Liver (tissue), 8 donors: ENCODE measurements at regions not wholly inside any gene's neighbourhood (a gene's known extent, or its start where the extent isn't known, plus 50 kb on each side); places are given as distances from the start of the nearest gene placed in this dataset.

Source experiments
- DNase-seq: peaks from one replicate; pipeline ENCODE4 v3.0.0-alpha.2; 2017; ENCODE audit warnings: low spot score
- H3K27ac ChIP-seq, 2 donors: one replicate each; pipeline ENCODE4 v1.7.0; 2013; ENCODE audit warnings: inconsistent platforms in 2 of 2, low read length in 2 of 2, control low read depth in 1 of 2, low read depth in 1 of 2, mild to moderate bottlenecking in 1 of 2
- H3K27me3 ChIP-seq, 4 donors: one replicate each; pipeline versions ENCODE4 v1.6.1 to v1.7.0; 2013; ENCODE audit warnings: low read length in 3 of 4, inconsistent platforms in 1 of 4, mild to moderate bottlenecking in 1 of 4, moderate library complexity in 1 of 4; ENCODE audit not compliant: control insufficient read depth in 4 of 4, insufficient read depth in 4 of 4
- H3K36me3 ChIP-seq, 4 donors: one replicate each; pipeline versions ENCODE4 v1.6.1 to v1.7.0; 2013; ENCODE audit warnings: low read length in 3 of 4, mild to moderate bottlenecking in 3 of 4, low read depth in 1 of 4, moderate library complexity in 1 of 4; ENCODE audit not compliant: control insufficient read depth in 4 of 4, insufficient read depth in 3 of 4
- H3K4me1 ChIP-seq, 4 donors: one replicate each; pipeline versions ENCODE4 v1.6.1 to v1.7.0; 2013; ENCODE audit warnings: low read length in 3 of 4, mild to moderate bottlenecking in 3 of 4, moderate library complexity in 1 of 4; ENCODE audit not compliant: control insufficient read depth in 4 of 4, insufficient read depth in 4 of 4
- H3K4me3 ChIP-seq, 3 donors: one replicate each; pipeline versions ENCODE4 v1.6.1 to v1.7.0; 2013; ENCODE audit warnings: low read length in 3 of 3, control low read depth in 1 of 3, low read depth in 1 of 3, mild to moderate bottlenecking in 1 of 3
- H3K9ac ChIP-seq, 2 donors: one replicate each; pipeline ENCODE4 v1.7.0; 2013; ENCODE audit warnings: low read length in 2 of 2, mild to moderate bottlenecking in 2 of 2, moderate library complexity in 2 of 2, control low read depth in 1 of 2, low read depth in 1 of 2
- H3K9me3 ChIP-seq, 4 donors: one replicate each; pipeline versions ENCODE4 v1.6.1 to v1.7.0; 2013; ENCODE audit warnings: low read length in 3 of 4; ENCODE audit not compliant: control insufficient read depth in 4 of 4
- ATF3 ChIP-seq: IDR thresholded peaks from 2 replicates; pipeline ENCODE4 v1.6.1; 2016; ENCODE audit warnings: antibody characterized with exemption
- CTCF ChIP-seq: fragments of 150-350 bp; IDR thresholded peaks from 2 replicates; pipeline ENCODE4 v1.5.1; 2017; ENCODE audit warnings: improper control_type of control experiment, low read depth, low read length; ENCODE audit not compliant: missing input control
- FOXA1 ChIP-seq: IDR thresholded peaks from 2 replicates; pipeline ENCODE4 v1.6.1; 2016; ENCODE audit warnings: antibody characterized with exemption
- GABPA ChIP-seq, 2 donors: IDR thresholded peaks in 1 of 2; conservative IDR thresholded peaks in 1 of 2; 2 replicates each; pipeline ENCODE4 v1.6.1; 2016; ENCODE audit warnings: antibody characterized with exemption in 2 of 2, mild to moderate bottlenecking in 1 of 2, moderate library complexity in 1 of 2
- HNF4A ChIP-seq, 2 donors: conservative IDR thresholded peaks; 2 replicates each; pipeline ENCODE4 v1.6.1; 2016; ENCODE audit warnings: antibody characterized with exemption in 2 of 2, mild to moderate bottlenecking in 2 of 2
- HNF4G ChIP-seq: IDR thresholded peaks from 2 replicates; pipeline ENCODE4 v1.6.1; 2016; ENCODE audit warnings: antibody characterized with exemption
- JUND ChIP-seq, 2 donors: IDR thresholded peaks; 2 replicates each; pipeline ENCODE4 v1.6.1; 2016; ENCODE audit warnings: antibody characterized with exemption in 2 of 2
- MAX ChIP-seq: IDR thresholded peaks from 2 replicates; pipeline ENCODE4 v1.6.1; 2016; ENCODE audit warnings: antibody characterized with exemption
- NR2F2 ChIP-seq: IDR thresholded peaks from 2 replicates; pipeline ENCODE4 v1.6.1; 2016; ENCODE audit warnings: antibody characterized with exemption
- RAD21 ChIP-seq, 2 donors: IDR thresholded peaks; 2 replicates each; pipeline ENCODE4 v1.6.1; 2016; ENCODE audit warnings: antibody characterized with exemption in 2 of 2, mild to moderate bottlenecking in 2 of 2
- REST ChIP-seq: IDR thresholded peaks from 2 replicates; pipeline ENCODE4 v1.6.1; 2016; ENCODE audit warnings: antibody characterized with exemption, mild to moderate bottlenecking
- RXRA ChIP-seq, 2 donors: IDR thresholded peaks; 2 replicates each; pipeline ENCODE4 v1.6.1; 2017 to 2018; ENCODE audit warnings: antibody characterized with exemption in 2 of 2, mild to moderate bottlenecking in 1 of 2
- SP1 ChIP-seq: IDR thresholded peaks from 2 replicates; pipeline ENCODE4 v1.6.1; 2018; ENCODE audit warnings: antibody characterized with exemption, mild to moderate bottlenecking
- TAF1 ChIP-seq: conservative IDR thresholded peaks from 2 replicates; pipeline ENCODE4 v1.6.1; 2016; ENCODE audit warnings: antibody characterized with exemption, mild to moderate bottlenecking
- YY1 ChIP-seq: IDR thresholded peaks from 2 replicates; pipeline ENCODE4 v1.6.1; 2016; ENCODE audit warnings: antibody characterized with exemption, mild to moderate bottlenecking
- ZBTB33 ChIP-seq: IDR thresholded peaks from 2 replicates; pipeline ENCODE4 v1.6.1; 2016; ENCODE audit warnings: antibody characterized with exemption
- WGBS: extraction: QIAGEN DNeasy Blood & Tissue Kit; methylation state at CpG from one replicate; pipeline ENCODE4 v1.1.7; 2013; 5-methylcytosine and 5-hydroxymethylcytosine counted together
- donor health status: healthy.
- donor health status: healthy.
- donor health status: healthy.
- donor health status: healthy.
- donor health status: healthy.

GRCh38 chr9:111985315-111985714 is 88.7 kb downstream of the UGCG start:
- no peaks in the 10 kb centered on the region for H3K9me3 ChIP-seq
- no peak overlapping the region for H3K4me3 ChIP-seq
- 95% methylated on average over 6 of the region's 6 CpGs for WGBS
- no peaks in the 10 kb centered on the region for H3K27me3 ChIP-seq
- no peaks in the 10 kb centered on the region for H3K4me1 ChIP-seq
- no peak overlapping the region for H3K9ac ChIP-seq
- peak overlapping the region in 1 of 2 donors; percentile 2 for H3K27ac ChIP-seq
- TF ChIP-seq ZBTB33: no peak
- TF ChIP-seq HNF4A (conservative IDR thresholded peaks at IDR 0.05): no peak
- TF ChIP-seq RAD21 (IDR thresholded peaks at IDR 0.05): no peak
- no peak for TF ChIP-seq ATF3
- no peak for TF ChIP-seq HNF4G
- TF ChIP-seq REST: no peak
- TF ChIP-seq FOXA1: no peak
- TF ChIP-seq TAF1: no peak
- TF ChIP-seq CTCF: no peak
- TF ChIP-seq NR2F2: no peak
- no peak for TF ChIP-seq YY1
- no peak for TF ChIP-seq GABPA (IDR thresholded peaks at IDR 0.05 in 1 of 2, conservative IDR thresholded peaks at IDR 0.05 in 1 of 2)
- TF ChIP-seq SP1: no peak
- no peak for TF ChIP-seq MAX
- TF ChIP-seq JUND (IDR thresholded peaks at IDR 0.05): no peak
- no peak for DNase-seq
- H3K36me3 ChIP-seq: no peaks in the 10 kb centered on the region

- DNase-seq: no peak
Observed at GRCh38 chr9:111986035-111986556, 89.5 kb downstream of the UGCG start.

More at GRCh38 chr9:111986035-111986556, 89.5 kb downstream of the UGCG start:
- peak overlapping the region; percentile 2 to 50 for H3K27ac ChIP-seq
- no peak overlapping the region for H3K9ac ChIP-seq
- no peaks in the 10 kb centered on the region for H3K36me3 ChIP-seq
- H3K9me3 ChIP-seq: no peaks in the 10 kb centered on the region
- no peaks in the 10 kb centered on the region for H3K4me1 ChIP-seq
- no peak for TF ChIP-seq TAF1
- TF ChIP-seq SP1: peak; percentile 25
- no peak for TF ChIP-seq ATF3
- TF ChIP-seq REST: no peak
- no peak for TF ChIP-seq RAD21 (IDR thresholded peaks at IDR 0.05)
- no peak for TF ChIP-seq YY1
- no peak for TF ChIP-seq JUND (IDR thresholded peaks at IDR 0.05)
- no peak for TF ChIP-seq RXRA (IDR thresholded peaks at IDR 0.05)
- no peak for TF ChIP-seq FOXA1
- peak; percentile 93 for TF ChIP-seq NR2F2
- no peak overlapping the region for H3K4me3 ChIP-seq
- 78% methylated on average over 6 of the region's 6 CpGs for WGBS
- no peaks in the 10 kb centered on the region for H3K27me3 ChIP-seq
